ENCODE measurements at regions not wholly inside any gene's neighbourhood (a gene's known extent, or its start where the extent isn't known, plus 50 kb on each side); places are given as distances from the start of the nearest gene placed in this dataset.

DNA sequence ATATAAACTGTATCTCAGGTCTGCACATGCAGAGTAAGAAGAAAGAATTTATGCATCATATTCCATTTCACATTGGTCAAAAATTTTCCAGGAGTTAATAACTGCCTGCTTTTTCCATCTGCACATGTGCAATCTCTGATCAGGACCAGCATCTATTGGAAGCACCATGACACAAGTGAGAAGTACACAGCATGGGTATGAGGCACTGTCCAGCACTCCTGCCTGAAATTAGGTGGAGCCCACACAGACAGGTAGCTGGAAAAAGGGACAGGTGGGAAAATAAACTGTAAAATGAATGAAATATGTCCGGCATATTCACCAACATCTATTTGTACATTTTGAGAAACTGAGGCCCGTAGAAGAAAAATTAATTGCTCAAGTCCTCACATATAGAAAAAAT lies 609.2 kb upstream of the NXPH2 start:
- TF ChIP-seq, protein P1, sequence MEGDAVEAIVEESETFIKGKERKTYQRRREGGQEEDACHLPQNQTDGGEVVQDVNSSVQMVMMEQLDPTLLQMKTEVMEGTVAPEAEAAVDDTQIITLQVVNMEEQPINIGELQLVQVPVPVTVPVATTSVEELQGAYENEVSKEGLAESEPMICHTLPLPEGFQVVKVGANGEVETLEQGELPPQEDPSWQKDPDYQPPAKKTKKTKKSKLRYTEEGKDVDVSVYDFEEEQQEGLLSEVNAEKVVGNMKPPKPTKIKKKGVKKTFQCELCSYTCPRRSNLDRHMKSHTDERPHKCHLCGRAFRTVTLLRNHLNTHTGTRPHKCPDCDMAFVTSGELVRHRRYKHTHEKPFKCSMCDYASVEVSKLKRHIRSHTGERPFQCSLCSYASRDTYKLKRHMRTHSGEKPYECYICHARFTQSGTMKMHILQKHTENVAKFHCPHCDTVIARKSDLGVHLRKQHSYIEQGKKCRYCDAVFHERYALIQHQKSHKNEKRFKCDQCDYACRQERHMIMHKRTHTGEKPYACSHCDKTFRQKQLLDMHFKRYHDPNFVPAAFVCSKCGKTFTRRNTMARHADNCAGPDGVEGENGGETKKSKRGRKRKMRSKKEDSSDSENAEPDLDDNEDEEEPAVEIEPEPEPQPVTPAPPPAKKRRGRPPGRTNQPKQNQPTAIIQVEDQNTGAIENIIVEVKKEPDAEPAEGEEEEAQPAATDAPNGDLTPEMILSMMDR (IDR thresholded peaks at IDR 0.05) = no peak

DNA sequence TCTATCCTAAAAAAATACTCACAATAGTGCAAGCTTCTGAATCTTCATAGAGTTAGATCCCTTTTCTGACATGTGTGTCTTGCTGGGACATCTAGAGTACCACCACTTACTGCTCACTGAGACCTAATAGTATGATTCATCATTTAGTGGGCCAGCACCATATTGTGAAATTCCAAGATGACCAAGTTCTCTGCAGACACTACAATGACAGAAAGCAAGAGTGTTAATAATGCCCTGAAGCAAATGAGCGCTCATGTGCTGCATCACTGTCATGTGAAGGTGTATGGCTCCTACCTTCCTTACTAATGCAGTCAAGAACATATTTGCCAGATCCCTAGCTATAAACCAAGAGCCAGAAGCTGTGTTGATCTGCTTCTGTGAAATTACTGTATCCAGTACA lies 606.2 kb upstream of the NXPH2 start:
- TF ChIP-seq, protein P1 (IDR thresholded peaks at IDR 0.05) = no peak

DNA sequence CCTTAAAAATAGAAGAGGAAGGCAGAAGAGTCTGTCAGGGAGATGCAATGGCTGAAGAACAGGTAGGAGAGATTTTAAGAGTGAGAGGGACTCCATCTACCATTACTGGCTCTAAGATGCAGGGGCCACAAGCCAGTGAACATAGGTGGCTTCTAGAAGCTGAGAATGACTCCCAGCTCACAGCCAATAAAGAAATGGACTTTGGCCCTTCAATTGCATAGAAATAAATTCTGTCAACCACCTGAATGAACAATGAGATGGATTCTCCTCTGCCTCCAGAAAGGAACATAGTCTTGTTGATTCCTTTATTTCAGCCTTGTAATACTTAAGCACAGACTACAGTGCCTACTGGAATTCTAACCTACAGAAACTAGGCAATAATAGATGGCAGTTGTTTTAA lies 603.3 kb upstream of the NXPH2 start:
- TF ChIP-seq, protein P1 (IDR thresholded peaks at IDR 0.05) = no peak

DNA sequence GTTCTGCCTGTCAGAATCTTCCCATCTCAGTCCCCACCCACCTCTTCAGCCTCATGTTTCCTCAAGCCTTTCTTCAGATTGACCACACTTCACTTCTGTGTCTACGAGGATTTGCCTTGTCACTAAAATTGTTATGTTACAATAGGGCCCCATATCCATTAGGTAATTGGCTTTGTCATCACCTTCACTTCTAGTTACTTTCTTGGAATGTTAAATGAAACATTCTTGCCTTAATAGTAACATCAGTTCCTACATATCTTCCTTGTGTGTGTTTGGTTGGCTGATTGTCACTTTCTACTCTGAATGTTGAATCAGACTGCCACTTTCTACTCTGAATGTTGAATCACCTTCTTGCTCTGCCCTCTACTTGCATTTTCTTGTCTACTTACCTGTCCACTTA lies 599.9 kb upstream of the NXPH2 start:
- TF ChIP-seq, protein P1 (IDR thresholded peaks at IDR 0.05) = no peak

DNA sequence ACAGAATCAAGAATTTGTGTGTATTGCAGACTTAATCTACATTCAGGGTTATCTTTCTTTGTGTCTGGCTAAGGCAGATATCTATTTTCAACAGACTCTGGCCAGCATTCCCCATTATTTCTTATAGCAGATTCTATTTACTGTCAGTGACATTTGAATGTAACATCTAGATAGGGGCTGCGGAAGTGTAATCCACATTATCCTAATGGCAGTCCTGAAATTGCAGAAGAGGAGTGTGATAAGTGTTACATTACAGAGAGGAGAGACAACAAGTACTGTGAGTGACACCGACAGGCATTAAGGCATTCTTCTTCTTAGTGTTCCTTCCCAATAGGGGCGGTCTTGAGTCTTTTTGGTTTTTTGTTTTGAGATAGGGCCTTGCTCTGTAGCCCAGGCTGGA lies 598.2 kb upstream of the NXPH2 start:
- TF ChIP-seq, protein P1 (IDR thresholded peaks at IDR 0.05) = no peak

DNA sequence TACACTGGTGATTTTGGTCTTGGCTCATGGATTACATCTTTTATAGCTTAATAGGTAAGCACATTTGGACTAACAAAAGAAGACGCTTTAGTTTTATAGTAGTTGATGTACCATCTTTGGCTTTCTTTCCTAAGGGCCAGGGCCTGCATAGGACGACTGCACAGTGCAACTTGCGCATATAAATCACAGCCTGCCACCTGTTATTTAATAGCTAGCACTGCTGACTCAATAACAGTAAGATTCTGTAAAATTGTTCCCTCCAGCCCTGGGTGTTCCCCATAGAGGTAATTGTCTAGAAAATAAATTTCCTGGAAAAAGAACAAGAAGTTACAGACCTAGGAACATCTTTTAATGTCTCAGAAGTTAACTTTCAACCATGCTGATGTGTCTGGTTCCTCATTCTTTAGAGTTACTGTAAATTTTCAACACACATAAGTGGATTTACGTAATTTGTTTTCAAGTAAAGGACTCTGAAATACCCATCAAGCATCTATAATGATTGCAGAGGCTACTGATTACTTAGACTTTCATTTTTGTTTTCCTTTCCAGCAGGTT lies 594.2 kb upstream of the NXPH2 start:
- TF ChIP-seq, protein P1 (IDR thresholded peaks at IDR 0.05) = no peak

DNA sequence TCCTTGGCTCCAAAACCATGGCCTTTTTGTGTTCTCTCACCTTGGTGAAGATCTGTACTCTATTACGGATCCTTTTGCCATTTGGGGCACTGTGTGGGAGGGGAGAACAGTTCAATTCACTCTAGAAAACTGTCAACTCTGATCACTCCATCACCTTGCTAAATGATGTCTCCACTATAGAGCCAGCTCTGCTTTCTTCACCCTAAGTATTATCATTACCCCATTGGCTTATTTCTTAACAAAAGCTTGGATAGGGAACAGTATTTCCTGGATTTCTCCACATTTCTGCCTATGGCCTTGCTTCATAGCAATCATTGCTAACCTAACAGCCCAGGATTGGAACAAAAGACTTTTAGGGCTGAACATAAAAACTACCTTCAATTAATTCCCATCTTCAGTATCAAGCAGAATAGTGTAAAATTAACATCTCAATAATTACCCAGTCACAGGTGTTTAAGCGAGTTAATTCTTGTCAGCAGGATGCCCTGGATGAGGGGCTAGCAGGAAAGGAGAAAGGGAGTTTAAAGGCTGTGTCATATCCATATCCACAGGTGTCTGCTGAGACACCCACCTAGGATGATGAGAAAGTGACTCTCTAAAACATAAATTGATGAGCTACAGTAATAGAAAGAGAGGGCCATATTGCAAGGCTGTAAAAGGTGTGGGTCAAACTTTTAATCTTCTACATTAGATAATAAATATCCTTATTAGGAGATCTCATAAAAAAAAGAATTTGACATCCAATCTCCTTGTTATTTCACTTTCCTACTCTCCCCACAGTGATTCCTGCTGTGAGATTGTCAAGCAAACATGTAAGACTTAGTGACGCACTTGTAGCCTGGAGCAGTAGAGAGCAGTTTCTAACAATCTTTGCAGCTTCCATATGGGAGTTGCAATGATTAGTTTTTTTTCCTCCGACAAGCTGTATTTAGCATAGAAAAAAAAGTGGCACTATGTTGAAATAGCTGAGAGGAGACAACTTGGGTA lies 589.5 kb upstream of the NXPH2 start:
- TF ChIP-seq, protein P1 (IDR thresholded peaks at IDR 0.05) = no peak
